ENCODE measurements at regions not wholly inside any gene's neighbourhood (a gene's known extent, or its start where the extent isn't known, plus 50 kb on each side); places are given as distances from the start of the nearest gene placed in this dataset.
A peak's percentile ranks its signal among the peaks of the same experiment; 100 is the strongest.

DNA sequence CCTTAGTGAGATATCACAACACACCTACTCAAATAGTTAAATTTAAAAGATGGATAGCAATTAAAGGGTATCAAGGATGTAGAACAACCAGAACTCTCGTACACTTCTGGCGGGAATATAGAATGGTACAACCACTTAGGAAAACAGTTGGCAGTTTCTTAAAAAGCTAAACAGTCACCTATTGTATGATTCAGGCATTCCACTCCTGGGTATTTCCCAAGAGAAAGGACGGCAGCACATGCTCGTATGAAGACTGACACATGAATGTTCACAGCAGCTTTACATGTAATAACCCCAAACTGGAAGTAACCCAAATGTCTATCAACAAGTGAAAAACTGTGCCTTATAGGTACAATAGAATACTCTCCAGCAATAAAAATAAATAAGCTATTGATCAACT lies 465.2 kb downstream of the VRK1 start:
- DNase-seq, result no peak

DNA sequence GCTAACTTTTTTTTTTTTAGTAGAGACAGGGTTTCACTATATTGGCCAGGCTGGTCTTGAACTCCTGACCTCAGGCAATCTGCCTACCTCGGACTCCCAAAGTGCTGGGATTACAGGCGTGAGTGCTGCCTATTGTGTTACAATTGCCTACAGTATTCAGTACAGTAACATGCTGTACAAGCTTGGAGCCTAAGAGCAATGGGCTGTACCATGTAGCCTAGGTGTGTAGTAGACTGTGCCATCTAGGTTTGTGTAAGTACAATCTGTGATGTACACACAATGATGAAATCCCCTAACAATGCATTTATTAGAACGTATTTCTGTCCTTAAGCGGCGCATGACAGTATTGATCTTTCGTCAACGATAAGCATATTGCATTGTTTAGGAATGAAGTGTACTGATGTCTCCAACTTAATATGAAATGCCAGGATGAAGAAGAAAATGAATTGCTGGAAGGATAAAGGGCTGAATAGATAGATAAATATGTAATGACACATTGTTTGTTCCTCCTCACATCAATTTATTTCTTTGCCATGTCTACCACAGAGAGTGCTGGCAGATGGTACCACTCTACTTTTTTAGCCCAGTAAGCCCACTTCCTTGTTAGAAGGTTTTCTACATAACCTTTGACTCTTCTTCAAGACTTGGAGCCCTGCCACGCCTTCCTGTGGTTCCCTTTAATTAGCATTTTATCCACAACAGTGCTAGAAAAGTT lies 467.5 kb downstream of the VRK1 start:
- DNase-seq, result no peak
- no peaks in the 10 kb centered on the region for H3K36me3 Mint-ChIP-seq (ENCODE audit: insufficient read depth)
- ATAC-seq, result no peak
- H3K9me3 Mint-ChIP-seq, result peaks cover 6% of the 10 kb centered on the region
- H3K4me3 Mint-ChIP-seq, result no peak overlapping the region
- peaks cover 2% of the 10 kb centered on the region for H3K27me3 Mint-ChIP-seq (ENCODE audit: low read depth)
- peaks cover 5% of the 10 kb centered on the region for H3K4me1 Mint-ChIP-seq (ENCODE audit: low read depth)

More for the DNA sequence above, 465.2 kb downstream of the VRK1 start:
- Mint-ChIP-seq H3K4me1 (ENCODE audit: low read depth) (no peaks in the 10 kb centered on the region), H3K9me3 (peaks cover 6% of the 10 kb centered on the region), H3K36me3 (ENCODE audit: insufficient read depth) (no peaks in the 10 kb centered on the region), H3K27me3 (ENCODE audit: low read depth) (peaks cover 2% of the 10 kb centered on the region), H3K4me3 (no peak overlapping the region)
- no peak for ATAC-seq

DNA sequence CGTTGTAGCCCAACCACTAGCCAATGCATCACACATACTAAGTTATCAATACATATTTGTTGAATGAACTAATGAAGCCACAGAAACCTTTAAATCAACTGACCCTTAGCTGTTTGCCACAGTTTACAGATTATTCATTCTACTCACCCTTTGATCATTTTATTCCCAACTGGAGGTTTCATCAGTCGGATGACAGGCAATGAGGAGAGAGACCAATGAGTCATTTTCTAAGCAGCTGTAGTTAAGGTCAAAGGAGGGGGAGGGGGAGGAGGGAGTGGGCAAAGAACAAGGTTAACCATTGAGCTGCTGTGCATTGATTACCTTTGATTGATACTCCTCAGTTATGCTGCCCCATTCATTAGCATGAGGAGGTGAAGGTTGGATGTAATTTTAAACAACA lies 469.5 kb downstream of the VRK1 start:
- ATAC-seq (no peak), DNase-seq (no peak)
- H3K4me1 Mint-ChIP-seq (ENCODE audit: low read depth), result peaks cover 5% of the 10 kb centered on the region
- peaks cover 6% of the 10 kb centered on the region for H3K9me3 Mint-ChIP-seq
- no peaks in the 10 kb centered on the region for H3K36me3 Mint-ChIP-seq (ENCODE audit: insufficient read depth)
- H3K27me3 Mint-ChIP-seq (ENCODE audit: low read depth), result peaks cover 2% of the 10 kb centered on the region
- no peak overlapping the region for H3K4me3 Mint-ChIP-seq

DNA sequence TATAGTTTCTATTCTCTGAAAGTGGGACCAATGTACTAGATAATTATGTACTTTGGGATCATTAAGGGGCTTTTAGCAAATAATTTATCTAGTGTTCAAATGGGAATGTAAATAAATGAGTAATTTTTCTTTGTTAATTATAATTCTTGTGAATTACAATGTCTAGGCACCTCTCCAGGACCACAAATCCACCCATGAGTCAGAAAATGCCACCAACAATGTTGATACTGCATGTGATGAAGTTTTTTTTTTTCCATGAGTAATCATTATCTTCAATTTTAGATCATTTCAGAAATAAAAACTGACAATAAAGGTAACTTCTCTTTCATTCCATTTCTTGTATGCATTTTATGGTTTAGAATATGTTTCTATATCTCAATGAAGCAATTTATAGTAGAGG lies 470.3 kb downstream of the VRK1 start:
- no peak overlapping the region for H3K4me3 Mint-ChIP-seq
- peak; percentile 43 to 51 for ATAC-seq
- H3K4me1 Mint-ChIP-seq (ENCODE audit: low read depth), result peaks cover 5% of the 10 kb centered on the region
- no peaks in the 10 kb centered on the region for H3K36me3 Mint-ChIP-seq (ENCODE audit: insufficient read depth)
- no peaks in the 10 kb centered on the region for H3K9me3 Mint-ChIP-seq
- peaks cover 2% of the 10 kb centered on the region for H3K27me3 Mint-ChIP-seq (ENCODE audit: low read depth)
- no peak for DNase-seq

DNA sequence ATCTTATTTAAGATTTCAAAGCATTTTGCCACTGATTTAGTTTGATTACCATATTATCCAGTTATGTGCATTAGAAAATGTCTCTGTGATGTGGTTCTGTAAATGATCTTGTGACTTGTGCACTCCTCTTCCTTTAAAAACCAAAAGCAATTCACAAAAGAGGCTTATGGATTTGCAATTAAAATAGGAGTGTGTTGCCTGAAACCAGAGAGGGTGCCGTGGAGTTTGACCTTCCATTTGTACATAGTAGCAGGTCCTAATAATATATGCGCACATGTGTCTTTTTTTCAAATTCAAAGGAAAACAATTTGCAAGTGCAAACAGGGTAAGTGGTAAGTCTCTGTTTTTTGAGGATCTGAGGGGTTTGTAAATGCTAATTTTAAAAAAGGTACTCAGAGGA lies 470.9 kb downstream of the VRK1 start:
- H3K9me3 Mint-ChIP-seq, result no peaks in the 10 kb centered on the region
- H3K4me1 Mint-ChIP-seq (ENCODE audit: low read depth), result peaks cover 5% of the 10 kb centered on the region
- H3K4me3 Mint-ChIP-seq, result no peak overlapping the region
- H3K36me3 Mint-ChIP-seq (ENCODE audit: insufficient read depth), result no peaks in the 10 kb centered on the region
- DNase-seq (no peak), ATAC-seq (no peak)
- peaks cover 5% of the 10 kb centered on the region for H3K27me3 Mint-ChIP-seq (ENCODE audit: low read depth)

DNA sequence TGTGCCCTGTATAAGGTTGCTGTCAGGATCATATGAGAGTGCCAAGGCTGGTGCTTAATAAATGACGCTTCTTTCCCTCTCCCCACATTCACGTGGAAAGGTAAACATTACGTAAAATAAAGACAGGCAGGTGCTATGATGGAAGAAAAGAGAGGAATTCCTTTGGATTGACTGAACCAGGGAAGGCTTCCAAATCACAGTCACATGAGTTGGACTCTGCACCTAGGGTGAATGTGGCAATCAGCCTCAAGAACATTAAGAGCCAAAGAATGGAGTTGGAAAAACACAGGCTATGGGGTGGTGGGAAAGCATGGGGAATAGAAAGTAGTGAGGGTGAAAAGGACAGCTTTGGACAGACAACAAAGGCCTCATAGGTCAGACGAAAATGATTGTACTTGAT lies 473.1 kb downstream of the VRK1 start:
- no peaks in the 10 kb centered on the region for H3K36me3 Mint-ChIP-seq (ENCODE audit: insufficient read depth)
- peaks cover 5% of the 10 kb centered on the region for H3K4me1 Mint-ChIP-seq (ENCODE audit: low read depth)
- peaks cover 7% of the 10 kb centered on the region for H3K27me3 Mint-ChIP-seq (ENCODE audit: low read depth)
- H3K9me3 Mint-ChIP-seq, result no peaks in the 10 kb centered on the region
- no peak for ATAC-seq
- DNase-seq, result no peak
- no peak overlapping the region for H3K4me3 Mint-ChIP-seq

DNA sequence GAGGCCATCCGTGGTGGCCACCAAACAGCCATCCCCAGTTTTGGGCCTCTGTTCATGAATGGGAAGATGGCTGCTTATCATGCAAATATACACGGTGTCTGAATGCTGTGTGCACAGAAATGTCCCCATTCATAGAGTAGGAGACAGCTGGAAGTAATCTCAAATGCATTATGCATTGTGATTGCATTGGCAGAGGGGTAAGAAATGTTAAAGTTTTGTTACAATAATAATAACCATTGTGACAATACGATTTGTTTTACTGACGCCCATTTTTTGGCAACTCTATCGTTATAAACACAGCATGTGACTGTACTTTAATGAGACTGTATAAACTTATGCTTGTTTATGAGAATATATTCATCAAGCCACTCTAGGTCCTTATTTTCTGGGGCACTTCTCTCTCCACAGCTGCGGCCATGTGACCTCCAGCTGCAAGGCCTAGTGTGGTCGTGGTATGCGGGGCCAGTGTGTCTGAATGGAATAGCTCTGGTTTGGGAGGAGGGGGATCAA lies 474.3 kb downstream of the VRK1 start:
- H3K4me3 Mint-ChIP-seq, result no peak overlapping the region
- H3K9me3 Mint-ChIP-seq, result no peaks in the 10 kb centered on the region
- ATAC-seq (no peak), DNase-seq (no peak)
- peaks cover 13% of the 10 kb centered on the region for H3K4me1 Mint-ChIP-seq (ENCODE audit: low read depth)
- peaks cover 5% of the 10 kb centered on the region for H3K27me3 Mint-ChIP-seq (ENCODE audit: low read depth)
- H3K36me3 Mint-ChIP-seq (ENCODE audit: insufficient read depth), result no peaks in the 10 kb centered on the region

DNA sequence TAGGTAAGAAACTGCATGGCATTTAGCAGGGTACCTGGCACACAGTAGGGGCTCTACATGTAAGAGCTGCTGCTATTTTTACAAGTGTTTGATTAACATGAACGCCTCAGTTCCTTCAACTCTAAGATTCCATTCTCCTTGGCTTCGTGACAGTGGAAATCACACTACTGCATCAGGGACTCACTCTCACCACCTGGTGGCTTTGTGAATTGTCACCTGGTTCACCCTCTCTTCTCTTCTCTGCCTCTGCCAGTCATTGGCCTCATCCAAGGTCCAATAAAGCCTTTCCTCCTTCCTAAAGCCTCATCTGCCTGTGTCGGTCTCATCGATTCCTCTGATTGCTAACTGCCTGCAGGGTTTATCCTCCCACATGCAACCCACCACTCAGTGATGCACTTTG lies 476.4 kb downstream of the VRK1 start:
- peaks cover 5% of the 10 kb centered on the region for H3K27me3 Mint-ChIP-seq (ENCODE audit: low read depth)
- H3K4me3 Mint-ChIP-seq, result no peak overlapping the region
- no peak for ATAC-seq
- no peaks in the 10 kb centered on the region for H3K9me3 Mint-ChIP-seq
- H3K4me1 Mint-ChIP-seq (ENCODE audit: low read depth), result peaks cover 14% of the 10 kb centered on the region
- no peaks in the 10 kb centered on the region for H3K36me3 Mint-ChIP-seq (ENCODE audit: insufficient read depth)
- DNase-seq, result no peak

DNA sequence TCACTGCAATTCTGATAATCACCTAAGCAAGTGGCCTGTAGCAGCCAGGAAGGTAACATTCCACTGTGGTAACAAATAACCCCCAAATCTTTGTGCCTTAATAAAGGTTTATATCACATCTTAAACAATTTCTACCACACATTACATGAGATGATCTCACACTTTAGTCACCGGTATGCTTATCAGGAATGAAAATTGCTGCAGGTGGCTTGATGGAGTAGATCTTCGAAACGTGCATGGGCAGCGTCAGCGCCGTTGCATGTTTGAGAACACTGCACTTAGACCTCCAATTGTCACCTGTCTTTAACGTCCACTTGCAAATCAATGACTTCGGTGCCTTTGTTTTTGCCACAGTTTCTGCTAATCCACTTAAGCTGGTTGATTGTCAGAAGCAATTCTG lies 477.4 kb downstream of the VRK1 start:
- no peak overlapping the region for H3K4me3 Mint-ChIP-seq
- H3K9me3 Mint-ChIP-seq, result no peaks in the 10 kb centered on the region
- ATAC-seq (no peak), DNase-seq (no peak)
- H3K36me3 Mint-ChIP-seq (ENCODE audit: insufficient read depth), result no peaks in the 10 kb centered on the region
- H3K4me1 Mint-ChIP-seq (ENCODE audit: low read depth), result peaks cover 14% of the 10 kb centered on the region
- H3K27me3 Mint-ChIP-seq (ENCODE audit: low read depth), result peaks cover 5% of the 10 kb centered on the region

DNA sequence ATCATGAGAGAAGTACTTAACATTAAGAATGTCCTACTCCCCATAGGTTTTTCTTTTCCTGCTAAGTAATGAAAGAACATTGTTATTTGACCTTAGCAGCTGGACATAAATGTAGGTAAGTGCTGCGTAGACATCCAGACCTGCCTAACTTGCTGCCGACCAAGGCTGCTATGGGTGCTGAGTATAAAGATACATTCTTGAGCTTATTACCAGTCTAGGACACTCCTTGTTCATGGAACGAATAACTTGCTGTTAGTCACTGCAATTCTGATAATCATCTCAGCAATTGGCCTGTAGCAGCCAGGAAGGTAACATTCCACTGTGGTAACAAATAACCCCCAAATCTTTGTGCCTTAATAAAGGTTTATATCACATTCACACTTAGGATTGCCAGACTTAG lies 478.1 kb downstream of the VRK1 start:
- no peak for DNase-seq
- no peaks in the 10 kb centered on the region for H3K36me3 Mint-ChIP-seq (ENCODE audit: insufficient read depth)

DNA sequence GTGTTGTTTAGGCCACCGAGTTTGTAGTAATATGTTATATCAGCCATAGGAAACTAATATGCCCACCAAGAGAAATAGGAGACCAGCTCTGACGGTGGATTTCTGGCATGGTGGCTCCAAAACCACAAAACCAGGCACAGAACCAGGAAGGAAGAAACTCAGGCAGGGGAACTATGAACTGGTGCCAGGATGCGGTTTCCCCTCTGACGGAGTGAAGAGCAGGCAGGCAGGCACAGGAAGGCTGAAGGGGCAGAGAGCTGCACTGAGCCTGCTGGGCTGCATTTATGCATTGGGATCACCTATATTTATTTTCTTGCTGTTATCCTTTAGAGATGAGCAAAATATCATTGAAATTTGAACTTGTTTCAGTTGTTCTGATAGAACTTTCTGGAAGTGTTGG lies 479.4 kb downstream of the VRK1 start:
- no peaks in the 10 kb centered on the region for H3K36me3 Mint-ChIP-seq (ENCODE audit: insufficient read depth)
- no peak for ATAC-seq

More for the DNA sequence above, 478.1 kb downstream of the VRK1 start:
- no peak for ATAC-seq
- Mint-ChIP-seq H3K4me3 (no peak overlapping the region), H3K27me3 (ENCODE audit: low read depth) (peaks cover 7% of the 10 kb centered on the region), H3K9me3 (no peaks in the 10 kb centered on the region), H3K4me1 (ENCODE audit: low read depth) (peaks cover 14% of the 10 kb centered on the region)

DNA sequence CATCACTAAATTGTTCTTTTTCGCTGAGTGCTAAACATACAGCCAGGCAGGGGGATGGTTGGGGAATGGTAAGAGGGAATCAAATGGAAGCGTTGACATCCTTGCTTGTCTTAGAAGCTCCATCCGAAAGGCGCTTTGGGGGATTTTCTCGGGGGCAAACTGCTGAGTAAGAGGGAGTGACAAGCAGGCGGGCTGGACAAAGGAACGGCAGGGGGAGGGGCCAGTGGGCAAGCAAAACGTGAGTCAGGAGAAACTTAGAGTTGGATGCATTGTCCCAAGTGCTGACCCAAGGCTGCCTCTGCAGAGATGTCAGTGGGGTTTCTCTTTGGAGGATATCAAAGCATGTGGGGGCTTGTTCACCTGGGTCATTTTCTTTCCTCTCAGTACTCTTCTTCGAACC lies 480.5 kb downstream of the VRK1 start:
- Mint-ChIP-seq H3K27me3 (ENCODE audit: low read depth) (peaks cover 5% of the 10 kb centered on the region), H3K36me3 (ENCODE audit: insufficient read depth) (no peaks in the 10 kb centered on the region), H3K9me3 (no peaks in the 10 kb centered on the region), H3K4me3 (no peak overlapping the region), H3K4me1 (ENCODE audit: low read depth) (peaks cover 14% of the 10 kb centered on the region)
- DNase-seq (no peak), ATAC-seq (no peak)

More for the DNA sequence above, 479.4 kb downstream of the VRK1 start:
- DNase-seq, result no peak
- Mint-ChIP-seq H3K4me3 (no peak overlapping the region), H3K27me3 (ENCODE audit: low read depth) (peaks cover 7% of the 10 kb centered on the region), H3K9me3 (no peaks in the 10 kb centered on the region), H3K4me1 (ENCODE audit: low read depth) (peaks cover 14% of the 10 kb centered on the region)

DNA sequence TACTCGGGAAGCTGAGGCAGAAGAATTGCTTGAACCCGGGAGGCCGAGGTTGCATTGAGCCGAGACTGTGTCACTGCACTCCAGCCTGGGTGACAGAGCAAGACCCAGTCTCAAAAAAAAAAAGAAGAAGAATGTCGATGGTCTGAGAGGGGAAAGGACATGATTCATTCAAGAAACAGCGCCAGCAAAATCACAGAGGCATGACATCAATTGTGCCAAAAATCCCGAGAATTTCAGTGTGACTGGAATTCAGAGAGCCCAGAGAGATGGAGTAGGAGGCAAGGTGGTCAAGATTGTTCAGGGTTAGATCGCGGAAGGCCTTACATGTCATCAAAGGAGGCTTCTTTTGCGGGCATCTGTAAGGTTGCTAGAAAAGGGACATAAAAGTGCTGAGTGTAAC lies 483.3 kb downstream of the VRK1 start:
- Mint-ChIP-seq H3K27me3 (ENCODE audit: low read depth) (peaks cover 2% of the 10 kb centered on the region), H3K9me3 (no peaks in the 10 kb centered on the region), H3K4me3 (no peak overlapping the region), H3K4me1 (ENCODE audit: low read depth) (peaks cover 14% of the 10 kb centered on the region), H3K36me3 (ENCODE audit: insufficient read depth) (no peaks in the 10 kb centered on the region)
- DNase-seq (no peak), ATAC-seq (no peak)

DNA sequence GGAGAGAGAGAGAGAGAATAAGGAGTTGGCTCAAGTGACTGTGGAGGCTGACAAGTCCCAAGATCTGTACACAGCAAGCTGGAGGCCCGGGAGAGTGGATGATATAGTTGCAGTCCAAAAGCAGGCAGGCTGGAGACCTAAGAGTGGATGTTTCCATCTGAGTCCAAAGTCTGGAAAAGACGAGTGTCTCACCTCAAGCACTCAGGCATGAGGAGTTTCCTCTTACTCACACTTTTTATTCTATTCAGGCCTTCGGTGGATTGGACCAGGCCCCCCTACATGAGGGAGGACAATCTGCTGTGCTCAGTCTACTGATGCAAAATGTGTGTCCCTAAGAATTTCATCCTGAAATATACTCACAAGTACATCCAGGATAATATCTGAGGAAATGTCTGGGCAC lies 484.6 kb downstream of the VRK1 start:
- no peaks in the 10 kb centered on the region for H3K36me3 Mint-ChIP-seq (ENCODE audit: insufficient read depth)
- H3K4me1 Mint-ChIP-seq (ENCODE audit: low read depth), result peaks cover 4% of the 10 kb centered on the region
- H3K9me3 Mint-ChIP-seq, result no peaks in the 10 kb centered on the region
- ATAC-seq (no peak), DNase-seq (no peak)
- no peak overlapping the region for H3K4me3 Mint-ChIP-seq
- peaks cover 5% of the 10 kb centered on the region for H3K27me3 Mint-ChIP-seq (ENCODE audit: low read depth)

DNA sequence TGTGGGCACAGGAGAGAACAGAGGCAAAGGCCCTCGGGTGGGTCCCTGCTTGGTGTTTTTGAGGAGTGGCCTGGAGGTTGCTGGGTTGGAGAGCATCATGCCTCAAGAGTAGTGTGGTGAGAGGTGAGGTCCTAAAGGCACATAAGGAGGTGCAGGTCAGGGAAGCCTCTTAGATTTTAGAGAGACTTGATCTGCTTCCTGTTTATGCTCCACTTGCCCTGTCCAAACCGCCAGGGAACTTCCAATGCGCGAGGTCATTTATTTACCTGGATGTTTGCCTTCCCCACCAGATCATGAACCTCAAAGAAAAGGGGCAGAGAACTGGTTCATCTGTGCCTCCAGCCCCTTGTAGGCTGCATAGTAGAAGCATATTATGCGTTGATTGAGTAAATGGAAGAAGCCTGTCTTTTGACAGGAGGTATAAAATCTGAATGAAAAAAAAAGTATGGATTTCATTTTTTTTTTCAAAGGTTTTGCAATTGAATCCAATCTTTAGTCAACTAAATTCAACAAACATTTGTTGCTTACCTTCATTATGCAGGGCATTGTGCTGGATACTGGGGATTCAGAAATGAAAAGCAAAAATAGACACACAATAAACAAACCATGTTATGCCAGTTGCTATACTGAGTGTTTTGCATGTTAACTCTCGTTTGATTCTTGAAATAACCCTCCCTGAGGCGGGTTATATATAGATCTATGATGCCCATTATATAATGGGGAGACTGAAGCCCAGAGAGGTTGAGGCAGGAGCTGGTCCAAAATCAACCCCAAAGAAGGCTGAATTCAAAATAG lies 485.2 kb downstream of the VRK1 start:
- H3K36me3 Mint-ChIP-seq (ENCODE audit: insufficient read depth), result no peaks in the 10 kb centered on the region
- H3K4me3 Mint-ChIP-seq, result no peak overlapping the region
- H3K4me1 Mint-ChIP-seq (ENCODE audit: low read depth), result no peaks in the 10 kb centered on the region
- DNase-seq (no peak), ATAC-seq (no peak)
- H3K27me3 Mint-ChIP-seq (ENCODE audit: low read depth), result peaks cover 5% of the 10 kb centered on the region
- no peaks in the 10 kb centered on the region for H3K9me3 Mint-ChIP-seq
